GM21619 (cell line): ENCODE measurements at regions not wholly inside any gene's neighbourhood (a gene's known extent, or its start where the extent isn't known, plus 50 kb on each side); places are given as distances from the start of the nearest gene placed in this dataset.

Experiments used
- ATAC-seq: cut with Tn5 transposase; IDR thresholded peaks from one replicate; pipeline ENCODE4 v1.9.1; 2021; ENCODE audit not compliant: unreplicated experiment

DNA sequence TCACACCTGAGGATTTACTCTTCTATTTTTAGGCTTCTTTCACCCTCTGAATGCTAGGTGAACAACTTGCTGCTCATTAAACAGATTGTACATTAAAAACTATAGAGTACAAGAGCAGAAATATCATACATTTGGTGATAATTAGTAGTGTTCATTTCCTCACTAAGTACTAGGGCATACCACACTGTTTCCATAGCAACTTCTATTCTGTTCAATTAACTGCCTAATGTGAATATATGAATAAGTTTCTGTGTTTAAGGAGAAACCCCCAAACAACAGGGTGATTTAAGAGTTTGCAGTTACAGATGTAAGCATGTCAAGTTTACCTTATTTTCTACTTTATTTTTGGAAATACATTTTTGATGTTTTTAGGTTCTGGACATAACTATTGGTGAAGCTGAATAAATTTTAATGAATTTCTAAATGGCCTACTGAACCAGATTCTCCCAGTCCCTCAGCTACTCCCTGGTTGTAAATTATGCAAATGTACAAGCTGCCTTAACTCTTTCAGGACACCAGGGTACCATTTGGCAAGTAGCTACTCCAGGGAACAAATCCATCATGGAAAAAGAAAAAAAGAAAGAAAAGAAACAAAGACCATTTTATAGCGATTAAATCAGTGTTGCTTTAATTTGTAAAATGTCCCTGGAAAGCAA is 199.8 kb upstream of the NAV3 start:
- no peak for ATAC-seq

DNA sequence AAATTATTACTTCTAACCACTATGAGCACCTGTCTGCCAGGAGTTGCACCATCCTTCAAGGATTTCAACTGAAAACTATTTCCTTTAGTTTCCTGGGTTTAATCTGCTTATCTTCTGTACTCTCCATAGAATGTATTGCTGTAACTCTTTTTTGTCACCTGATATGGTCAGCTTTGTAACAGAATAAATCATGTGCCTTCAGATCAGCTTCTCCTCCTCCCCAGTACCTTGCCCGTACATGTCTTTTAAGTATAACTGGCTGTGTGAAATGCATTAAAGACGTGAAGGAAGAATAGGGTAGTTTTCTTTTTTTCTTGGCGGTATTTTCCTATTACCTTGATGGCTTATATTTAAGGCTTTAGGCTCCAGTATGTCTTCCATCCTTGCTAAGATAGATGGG is 200.3 kb upstream of the NAV3 start:
- ATAC-seq = no peak

DNA sequence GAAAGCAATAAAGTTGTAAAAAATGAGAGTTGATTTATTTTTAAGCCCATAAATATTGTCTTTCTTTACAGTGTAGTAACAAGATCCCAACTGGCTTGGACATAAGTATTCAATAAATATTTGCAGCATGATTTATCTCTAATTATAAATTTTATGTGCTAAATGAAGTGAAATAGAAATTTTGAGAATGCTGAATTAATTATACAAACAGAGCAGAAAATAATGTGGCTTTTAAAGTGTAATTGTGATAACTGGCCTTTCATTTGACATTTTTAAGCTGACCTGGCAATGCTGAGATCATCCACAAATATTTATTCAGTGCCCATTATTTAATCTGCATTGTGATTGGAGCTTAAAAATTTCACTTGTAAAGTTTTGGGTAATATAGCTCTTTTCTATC is 201.6 kb upstream of the NAV3 start:
- no peak for ATAC-seq

DNA sequence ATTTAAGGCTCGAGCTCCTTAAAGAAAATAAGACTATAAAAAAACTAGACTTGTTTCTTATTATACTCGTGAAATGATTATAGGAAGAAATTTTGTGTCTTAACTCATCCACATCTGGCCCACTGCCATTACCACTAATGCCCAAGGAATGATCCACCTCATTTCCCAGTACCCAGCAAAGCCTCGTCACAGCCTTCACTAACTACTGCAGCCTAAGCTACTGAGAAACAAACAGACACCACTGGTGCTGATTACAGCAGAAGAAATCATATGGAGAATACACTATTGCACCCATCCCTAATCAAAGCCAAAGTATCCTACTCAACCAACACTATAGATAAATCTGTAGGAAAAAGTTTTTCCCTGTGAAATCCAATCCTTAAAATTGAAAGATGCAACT is 205.3 kb upstream of the NAV3 start:
- no peak for ATAC-seq

DNA sequence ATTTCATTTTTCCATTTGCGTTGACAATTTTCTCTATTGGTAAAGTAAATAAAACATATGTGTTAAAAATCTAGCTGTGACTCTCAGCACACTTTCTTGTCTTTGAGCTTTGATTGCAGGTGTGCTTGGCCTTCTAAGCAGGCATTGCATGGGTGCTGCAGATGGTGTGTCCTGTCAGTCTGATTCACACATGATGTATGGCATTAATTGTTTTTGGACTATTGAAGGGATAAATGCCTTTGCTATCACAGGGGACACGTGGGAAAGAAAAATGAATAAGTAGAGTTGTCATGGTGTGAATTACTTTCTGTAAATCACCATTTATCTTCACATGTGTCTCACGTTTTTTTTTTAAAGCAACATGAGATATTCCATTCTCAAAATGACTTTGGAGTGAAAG is 211.3 kb upstream of the NAV3 start:
- no peak for ATAC-seq

DNA sequence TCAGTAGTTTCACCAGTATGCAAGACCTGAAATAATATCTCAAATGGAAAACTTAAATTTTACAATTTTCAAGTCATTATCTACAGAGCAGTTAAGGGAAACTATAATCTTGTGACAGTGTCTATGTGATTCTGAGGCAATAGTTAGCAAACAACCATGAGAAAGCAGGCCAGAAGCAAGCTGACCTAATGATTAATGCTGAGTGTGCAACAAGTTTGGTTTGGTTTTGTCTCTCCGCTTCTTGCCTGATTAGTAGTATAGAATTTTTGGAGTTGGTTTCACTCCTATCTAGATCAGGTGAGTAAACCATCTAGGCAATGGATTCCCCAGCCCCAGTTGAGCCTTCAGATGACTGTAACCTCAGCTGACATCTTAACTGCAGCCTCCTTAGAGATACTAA is 212.9 kb upstream of the NAV3 start:
- no peak for ATAC-seq

DNA sequence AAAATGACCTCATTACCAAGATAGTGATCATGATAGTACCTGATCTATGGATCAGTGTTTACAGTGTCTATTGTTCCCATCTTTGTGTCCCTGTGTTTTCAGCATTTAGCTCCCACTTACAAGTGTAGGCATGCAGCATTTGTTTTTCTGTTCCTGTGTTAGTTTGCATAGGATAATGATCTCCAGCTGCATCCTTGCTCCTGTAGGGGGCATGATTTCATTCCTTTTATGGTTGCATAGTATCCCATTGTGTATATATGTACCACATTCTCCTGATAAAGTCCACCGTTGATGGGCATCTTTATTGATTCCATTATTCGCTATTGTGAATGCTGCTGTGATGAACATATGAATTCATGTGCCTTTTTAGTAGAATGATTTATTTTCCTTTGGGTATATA is 215.4 kb upstream of the NAV3 start:
- no peak for ATAC-seq

DNA sequence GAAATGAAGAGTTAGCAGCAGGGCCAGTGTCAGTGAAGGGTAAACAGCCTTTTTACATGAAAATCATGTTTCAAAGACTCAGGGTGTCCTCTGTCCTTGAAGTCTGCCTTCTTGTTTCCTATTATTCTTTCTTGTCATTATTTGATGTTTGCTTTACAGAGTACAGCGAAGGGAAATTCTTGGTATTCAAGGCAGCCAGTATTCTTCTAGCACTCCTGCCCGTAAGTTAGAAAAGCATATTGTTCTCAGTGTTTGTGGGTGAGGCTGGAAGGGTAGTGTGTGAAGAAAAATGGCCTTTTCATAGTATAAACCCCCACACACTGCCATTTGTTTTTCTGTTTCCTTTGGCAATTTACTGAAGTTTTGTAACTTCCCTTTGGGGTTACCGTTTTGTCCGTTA is 217.3 kb upstream of the NAV3 start:
- no peak for ATAC-seq

DNA sequence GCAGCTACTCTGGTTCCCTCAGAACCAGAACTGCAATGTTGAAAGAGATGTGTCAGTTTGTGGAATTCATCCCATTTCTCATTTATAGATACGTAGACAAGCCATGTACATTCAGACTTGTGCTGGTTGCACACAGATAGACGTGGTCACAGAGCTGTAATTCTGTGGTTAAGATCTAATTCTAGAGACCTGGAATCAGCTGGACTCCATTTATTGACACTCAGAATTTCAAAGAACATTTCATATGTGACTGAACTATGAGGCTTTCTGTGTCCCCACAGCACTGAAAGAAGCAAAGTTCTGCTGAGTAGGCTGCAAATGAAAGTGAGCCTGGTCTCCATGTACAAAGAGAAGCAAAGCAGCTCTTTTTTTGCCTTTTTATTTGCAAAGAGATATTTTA is 220.2 kb upstream of the NAV3 start:
- no peak for ATAC-seq

DNA sequence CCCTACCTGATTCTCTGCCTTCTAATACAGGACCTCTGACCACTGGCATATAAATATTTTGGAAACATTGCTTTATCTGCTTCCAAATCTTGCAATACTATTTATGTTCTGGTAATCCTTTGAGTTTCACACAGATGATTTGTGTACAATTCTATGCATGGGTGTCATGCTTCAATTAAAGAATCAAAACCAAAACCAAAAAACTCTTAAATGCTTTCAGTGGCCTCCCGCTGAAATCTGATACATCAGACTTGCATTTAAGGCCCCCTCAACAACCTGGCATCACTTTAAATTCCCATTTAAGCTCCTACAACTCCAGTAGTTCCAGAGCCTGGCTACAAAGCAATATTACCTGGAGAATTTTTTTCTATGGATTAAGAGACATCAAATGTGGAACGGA is 221.7 kb upstream of the NAV3 start:
- no peak for ATAC-seq

DNA sequence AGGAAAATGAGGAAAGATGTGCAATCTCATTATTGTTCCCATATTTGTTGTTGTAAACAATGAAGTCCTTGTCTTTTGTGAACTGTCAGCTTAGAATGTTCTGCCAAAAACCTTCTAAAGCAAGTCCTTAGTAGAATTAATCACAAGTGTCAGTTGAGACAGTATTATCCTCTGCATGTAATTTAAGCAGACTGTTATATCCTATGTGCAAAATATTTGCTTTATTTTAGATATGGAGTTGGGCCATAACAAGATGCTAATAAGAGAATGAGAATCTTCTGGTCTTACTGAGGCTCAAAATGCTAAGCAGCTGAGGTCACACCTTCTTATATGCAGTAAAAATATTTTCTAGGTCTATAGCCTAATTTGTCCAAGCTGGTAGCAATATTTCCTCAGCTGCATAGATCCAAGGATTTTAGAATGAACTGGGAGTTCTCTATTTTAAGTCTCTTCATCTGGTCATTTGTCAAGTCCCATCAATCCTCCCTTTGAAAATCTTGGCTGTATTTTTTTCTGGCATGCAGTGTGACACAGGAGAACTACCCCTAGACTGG is 222.3 kb upstream of the NAV3 start:
- no peak for ATAC-seq

DNA sequence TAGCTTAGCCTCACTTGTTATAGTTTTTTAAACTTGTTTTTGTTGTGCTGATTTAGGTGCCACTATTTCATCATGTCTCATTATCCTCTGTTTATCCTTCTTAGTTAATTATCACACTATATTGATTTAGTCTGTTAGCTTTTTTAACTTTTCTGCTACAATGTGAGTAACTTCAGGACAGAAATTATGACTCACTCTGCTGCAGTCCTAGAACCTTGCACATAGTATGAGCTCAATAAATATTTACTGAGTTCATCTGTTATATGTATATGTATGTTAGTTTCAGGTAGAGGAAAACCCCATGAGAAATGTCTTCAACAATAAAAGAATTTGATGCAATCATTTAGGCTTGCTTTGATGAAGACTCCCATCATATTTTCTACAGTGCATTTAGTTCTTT is 224.3 kb upstream of the NAV3 start:
- peak; percentile 61 for ATAC-seq

DNA sequence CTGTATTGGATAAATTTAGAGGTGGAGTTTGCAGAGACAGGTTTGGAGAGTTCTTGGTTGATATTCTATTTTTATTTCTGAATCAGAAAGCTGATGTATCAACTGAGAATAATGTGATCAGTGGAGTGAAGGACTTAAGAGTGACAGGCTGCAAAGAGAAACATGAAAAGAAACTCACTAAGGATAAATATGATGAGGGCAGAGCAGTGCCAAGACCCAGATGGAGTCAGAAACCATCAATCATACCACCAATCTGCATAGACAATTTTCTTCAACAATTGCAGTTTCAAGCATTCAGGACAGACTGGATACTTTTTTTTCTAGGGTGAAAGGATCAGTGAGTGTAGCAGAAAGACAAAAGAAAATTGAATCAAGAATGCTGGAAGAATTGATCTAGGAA is 226.7 kb upstream of the NAV3 start:
- no peak for ATAC-seq

DNA sequence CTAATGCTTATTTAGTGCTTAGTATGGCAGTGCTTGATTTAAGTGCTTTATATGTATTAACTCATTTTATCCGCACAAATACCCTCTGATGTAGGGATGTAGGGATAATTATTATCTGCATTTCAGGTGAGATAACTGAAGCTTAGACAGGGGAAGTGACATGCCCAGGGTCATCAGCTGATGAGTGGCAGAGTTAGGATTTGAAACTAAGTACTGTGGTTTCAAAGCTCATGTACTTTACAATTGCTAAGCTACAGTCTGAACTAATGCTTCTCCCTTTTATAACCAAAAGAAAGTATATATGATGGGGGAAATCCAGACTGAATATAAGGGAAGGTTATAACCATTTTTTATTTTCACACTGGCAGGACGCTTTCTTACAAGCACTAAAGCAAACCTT is 229.6 kb upstream of the NAV3 start:
- no peak for ATAC-seq

DNA sequence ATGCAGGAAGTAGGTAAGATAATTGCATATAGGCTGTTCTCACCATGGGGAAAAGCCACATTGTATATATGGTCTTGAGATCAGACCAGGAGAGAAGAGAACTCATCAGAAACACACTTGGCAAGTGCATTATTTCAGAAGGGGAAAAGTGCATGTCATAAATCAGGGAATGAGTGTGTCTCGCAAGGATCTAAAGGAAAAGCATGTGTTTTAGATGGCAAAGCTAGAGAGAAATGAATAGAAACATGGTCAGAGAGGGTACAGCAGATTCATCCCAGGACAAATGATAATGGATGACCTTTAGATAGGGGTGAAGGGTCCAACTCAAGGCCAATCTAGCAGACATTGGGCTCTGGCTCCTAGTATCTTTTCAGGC is 230.2 kb upstream of the NAV3 start:
- no peak for ATAC-seq

DNA sequence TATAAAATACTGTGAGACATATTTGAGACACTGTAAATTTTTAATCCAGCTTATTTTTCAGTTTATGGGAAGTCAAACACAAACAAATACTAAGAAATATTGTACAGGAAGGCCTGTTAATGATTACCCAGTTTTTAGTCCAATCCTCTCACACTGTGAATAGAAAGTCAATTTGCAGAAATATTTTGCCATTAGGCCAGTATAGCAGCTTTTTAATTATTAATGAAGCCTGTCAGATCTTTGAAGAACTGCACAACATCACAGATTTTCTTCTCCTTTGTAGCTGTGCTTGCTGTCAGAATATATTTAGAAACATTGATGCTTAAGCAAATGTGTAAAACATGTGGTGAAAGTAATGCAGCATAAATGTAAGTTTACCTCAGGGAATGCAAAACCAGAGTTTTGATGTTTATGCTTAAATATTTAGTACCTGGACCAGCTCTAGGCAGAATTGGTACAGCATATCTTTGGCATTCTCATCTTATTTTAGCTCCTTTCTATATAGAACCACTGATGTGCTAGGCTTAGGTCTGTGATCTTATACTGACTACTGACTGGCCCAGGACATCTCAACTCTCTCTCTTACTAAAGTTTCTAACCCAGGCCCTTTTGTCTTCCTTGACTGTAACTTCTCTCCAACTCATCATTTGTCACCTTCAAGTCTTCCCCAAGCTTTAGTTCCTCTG is 230.8 kb upstream of the NAV3 start:
- ATAC-seq = peak; percentile 85

DNA sequence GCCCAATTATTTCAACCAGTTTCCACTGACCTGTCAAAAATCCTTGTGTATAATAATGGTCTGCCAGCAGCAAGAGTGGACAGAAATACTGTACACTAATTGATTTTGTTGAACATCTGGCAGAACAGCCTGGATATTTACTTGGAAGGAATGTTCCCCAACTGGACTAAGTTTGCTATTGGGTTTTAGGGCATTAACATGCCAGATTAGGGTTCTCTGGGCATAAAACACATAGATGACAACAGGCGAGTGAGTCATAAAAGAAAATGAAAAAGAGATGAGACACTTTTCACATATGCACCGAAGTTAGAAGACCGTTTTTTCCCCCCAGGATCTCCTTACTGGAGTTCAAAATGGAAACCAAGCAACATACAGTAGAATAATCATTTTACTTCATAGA is 236.3 kb upstream of the NAV3 start:
- no peak for ATAC-seq

DNA sequence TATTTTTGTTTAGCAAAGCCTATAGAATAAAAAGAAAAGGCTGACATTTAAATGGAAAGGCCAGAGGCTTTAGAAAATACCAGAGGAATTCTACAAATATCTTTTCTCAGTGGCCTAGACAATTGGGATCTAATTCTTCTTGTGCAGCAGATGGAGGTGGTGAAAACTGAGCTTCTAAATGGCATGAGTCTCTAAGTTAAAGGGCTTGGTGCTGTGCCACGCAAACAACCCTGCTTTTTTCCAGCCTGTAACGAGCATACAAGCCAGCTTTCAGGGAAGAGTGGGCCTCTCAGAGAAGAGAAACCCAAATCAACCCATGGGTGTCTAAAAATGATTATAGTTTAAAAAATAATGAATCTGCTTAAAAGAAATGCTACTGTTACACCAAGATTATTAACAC is 237.9 kb upstream of the NAV3 start:
- no peak for ATAC-seq

DNA sequence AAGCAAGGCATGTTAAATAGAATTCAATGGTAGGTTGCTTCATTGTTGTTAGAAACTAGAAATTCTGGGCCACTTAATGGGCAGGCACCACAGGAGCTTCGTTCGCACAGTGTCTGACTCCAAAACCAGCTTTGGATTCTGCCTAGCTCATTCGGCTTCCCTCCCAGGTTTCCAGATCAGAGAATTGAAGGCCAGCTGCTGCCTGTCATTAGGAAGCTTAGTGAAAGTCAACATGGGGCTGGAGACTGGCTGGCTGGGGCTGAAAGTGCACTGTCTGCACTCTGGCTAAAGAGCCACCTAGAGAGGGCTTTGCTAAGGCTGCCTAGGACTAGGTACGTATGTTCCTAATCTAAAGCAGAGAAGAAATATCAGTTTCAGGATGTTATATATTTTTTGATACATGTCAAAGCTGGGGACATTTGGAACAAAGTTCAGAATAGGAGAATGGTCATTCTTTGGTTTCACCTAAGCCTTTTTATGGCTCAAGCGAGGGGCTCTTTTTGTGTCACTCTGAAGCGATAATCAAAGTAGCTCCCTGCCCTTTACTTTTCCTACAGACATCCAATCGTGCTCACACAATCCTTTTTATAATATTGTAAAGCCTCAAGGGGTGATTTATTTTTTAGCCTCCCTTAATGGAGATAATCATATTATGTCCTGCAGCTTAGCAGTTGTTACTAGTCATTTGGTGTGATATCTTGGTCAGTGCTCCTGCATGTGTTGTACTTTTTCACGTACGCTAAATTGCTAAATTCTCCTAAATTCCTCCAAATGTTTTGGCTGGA is 238.5 kb upstream of the NAV3 start:
- no peak for ATAC-seq

DNA sequence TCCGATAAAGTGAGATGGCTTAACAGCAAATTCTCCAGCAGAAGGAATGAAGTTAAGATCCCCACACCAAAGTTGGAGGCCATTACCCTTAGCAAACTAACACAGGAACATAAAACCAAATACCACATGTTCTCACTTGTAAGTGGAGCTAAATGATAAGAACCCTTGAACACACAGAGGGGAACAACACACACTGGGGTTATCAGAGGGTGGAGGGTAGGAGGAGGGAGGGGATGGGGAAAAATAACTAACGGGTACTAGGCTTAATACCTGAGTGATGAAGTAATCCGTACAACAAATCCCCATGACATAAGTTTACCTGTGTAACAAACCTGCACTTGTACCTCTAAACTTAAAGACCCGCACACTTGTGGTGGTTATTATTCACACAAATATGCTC is 240.4 kb upstream of the NAV3 start:
- no peak for ATAC-seq

DNA sequence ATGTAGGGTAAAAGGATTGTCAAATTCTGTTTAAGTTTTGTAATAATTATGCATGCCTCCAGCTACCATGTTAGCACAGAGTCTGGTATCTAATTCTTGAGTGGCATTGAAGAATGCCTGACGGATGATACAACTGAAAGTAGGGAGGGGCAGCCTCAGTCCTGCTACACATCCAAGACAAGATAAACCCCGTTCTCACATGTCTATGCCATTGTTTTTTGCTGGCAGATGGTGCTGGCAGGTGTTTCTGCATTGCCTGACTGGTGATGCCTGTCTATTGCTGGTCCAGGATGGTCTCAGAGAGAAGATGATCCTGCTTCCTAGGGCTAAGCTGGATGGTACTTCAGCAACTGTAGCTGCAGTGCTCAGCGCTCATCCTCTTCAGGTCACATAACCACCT is 245.8 kb upstream of the NAV3 start:
- ATAC-seq = no peak
